Hepatocyte (in vitro differentiated cells): ENCODE measurements at regions not wholly inside any gene's neighbourhood (a gene's known extent, or its start where the extent isn't known, plus 50 kb on each side); places are given as distances from the start of the nearest gene placed in this dataset.

Source experiments
- DNase-seq: peaks from one replicate; pipeline ENCODE4 v3.0.0-alpha.2; 2016; ENCODE audit warnings: low spot score
- H2AFZ ChIP-seq: fragments of 200-600 bp; sonication (generic); 2 replicates; pipeline ENCODE4 v1.6.0; 2016; ENCODE audit warnings: antibody characterized with exemption, mild to moderate bottlenecking
- H3K27ac ChIP-seq: fragments of 200-600 bp; sonication (generic); 2 replicates; pipeline ENCODE4 v1.5.1; 2016; ENCODE audit warnings: mild to moderate bottlenecking
- H3K27me3 ChIP-seq: fragments of 200-600 bp; sonication (generic); 2 replicates; pipeline ENCODE4 v1.6.1; 2016
- H3K36me3 ChIP-seq: fragments of 200-600 bp; sonication (generic); replicated peaks from 2 replicates; pipeline ENCODE4 v1.5.1; 2016; ENCODE audit warnings: low read depth; ENCODE audit not compliant: insufficient read depth
- H3K4me1 ChIP-seq: fragments of 200-600 bp; sonication (generic); 2 replicates; pipeline ENCODE4 v1.5.1; 2016; ENCODE audit warnings: mild to moderate bottlenecking, moderate library complexity; ENCODE audit not compliant: insufficient read depth
- H3K4me2 ChIP-seq: fragments of 200-600 bp; sonication (generic); 2 replicates; pipeline ENCODE4 v1.6.0; 2016
- H3K4me3 ChIP-seq: fragments of 200-600 bp; sonication (generic); 2 replicates; pipeline ENCODE4 v1.5.1; 2016; ENCODE audit warnings: mild to moderate bottlenecking
- H3K79me2 ChIP-seq: fragments of 200-600 bp; sonication (generic); 2 replicates; pipeline ENCODE4 v1.6.0; 2017; ENCODE audit warnings: mild to moderate bottlenecking
- H3K9me2 ChIP-seq: fragments of 200-600 bp; sonication (generic); replicated peaks from 2 replicates; pipeline ENCODE4 v1.6.0; 2017; ENCODE audit warnings: mild to moderate bottlenecking; ENCODE audit not compliant: insufficient read depth
- H3K9me3 ChIP-seq: fragments of 200-600 bp; sonication (generic); 2 replicates; pipeline ENCODE4 v1.5.1; 2016; ENCODE audit warnings: low read depth, mild to moderate bottlenecking
- H4K20me1 ChIP-seq: fragments of 200-600 bp; sonication (generic); 2 replicates; pipeline ENCODE4 v1.6.0; 2016; ENCODE audit warnings: mild to moderate bottlenecking; ENCODE audit not compliant: insufficient read depth, poor library complexity, severe bottlenecking
- CTCF ChIP-seq: fragments of 200-600 bp; sonication (generic); IDR thresholded peaks from 2 replicates; pipeline ENCODE4 v1.5.1; 2016; ENCODE audit warnings: antibody characterized with exemption, mild to moderate bottlenecking; ENCODE audit not compliant: poor library complexity
- EZH2 ChIP-seq: fragments of 200-600 bp; sonication (generic); IDR thresholded peaks from 2 replicates; pipeline ENCODE4 v1.6.1; 2016; ENCODE audit warnings: antibody characterized with exemption, mild to moderate bottlenecking, borderline replicate concordance
- EZH2phosphoT487 ChIP-seq: fragments of 200-600 bp; sonication (generic); IDR thresholded peaks from one replicate; pipeline ENCODE4 v1.6.1; 2018; ENCODE audit warnings: antibody characterized with exemption, mild to moderate bottlenecking, low read depth, moderate library complexity; ENCODE audit not compliant: unreplicated experiment, severe bottlenecking

GRCh38 chr12:46701356-46701755 lies 124.4 kb downstream of the SLC38A4 start:
- H3K36me3 ChIP-seq: no peaks in the 10 kb centered on the region
- H3K4me2 ChIP-seq: no peak overlapping the region
- no peak overlapping the region for H2AFZ ChIP-seq
- no peaks in the 10 kb centered on the region for H3K9me3 ChIP-seq
- H3K4me1 ChIP-seq: no peaks in the 10 kb centered on the region
- no peaks in the 10 kb centered on the region for H4K20me1 ChIP-seq
- no peaks in the 10 kb centered on the region for H3K9me2 ChIP-seq
- TF ChIP-seq CTCF (no peak), EZH2 (no peak), EZH2phosphoT487 (no peak)
- H3K27me3 ChIP-seq: no peaks in the 10 kb centered on the region
- DNase-seq: no peak
- no peak overlapping the region for H3K4me3 ChIP-seq
- no peak overlapping the region for H3K27ac ChIP-seq
- H3K79me2 ChIP-seq: no peaks in the 10 kb centered on the region

- no peaks in the 10 kb centered on the region for H3K9me3 ChIP-seq
- H3K27ac ChIP-seq: no peak overlapping the region
- H3K4me2 ChIP-seq: no peak overlapping the region
- H3K4me1 ChIP-seq: no peaks in the 10 kb centered on the region
- H3K36me3 ChIP-seq: no peaks in the 10 kb centered on the region
- no peak overlapping the region for H3K4me3 ChIP-seq
- no peak for TF ChIP-seq CTCF
- no peak for TF ChIP-seq EZH2phosphoT487
- TF ChIP-seq EZH2: no peak
- no peak for DNase-seq
- H2AFZ ChIP-seq: no peak overlapping the region
- no peaks in the 10 kb centered on the region for H3K27me3 ChIP-seq
- no peaks in the 10 kb centered on the region for H4K20me1 ChIP-seq
- no peaks in the 10 kb centered on the region for H3K79me2 ChIP-seq
- H3K9me2 ChIP-seq: no peaks in the 10 kb centered on the region
Measured at GRCh38 chr12:46699986-46700385, 125.8 kb downstream of the SLC38A4 start.

GRCh38 chr12:46698003-46698402 lies 127.8 kb downstream of the SLC38A4 start:
- no peak overlapping the region for H3K4me3 ChIP-seq
- no peaks in the 10 kb centered on the region for H3K4me1 ChIP-seq

More at GRCh38 chr12:46698003-46698402, 127.8 kb downstream of the SLC38A4 start:
- no peaks in the 10 kb centered on the region for H4K20me1 ChIP-seq
- no peak overlapping the region for H2AFZ ChIP-seq
- DNase-seq: no peak
- H3K27me3 ChIP-seq: no peaks in the 10 kb centered on the region
- H3K36me3 ChIP-seq: no peaks in the 10 kb centered on the region
- H3K79me2 ChIP-seq: no peaks in the 10 kb centered on the region
- no peak overlapping the region for H3K27ac ChIP-seq
- no peak overlapping the region for H3K4me2 ChIP-seq
- no peaks in the 10 kb centered on the region for H3K9me3 ChIP-seq
- TF ChIP-seq CTCF (no peak), EZH2phosphoT487 (no peak), EZH2 (no peak)
- no peaks in the 10 kb centered on the region for H3K9me2 ChIP-seq
